ENCODE measurements at regions not wholly inside any gene's neighbourhood (a gene's known extent, or its start where the extent isn't known, plus 50 kb on each side); places are given as distances from the start of the nearest gene placed in this dataset.
A peak's percentile ranks its signal among the peaks of the same experiment; 100 is the strongest.

GRCh38 chr20:40258931-40259330 lies 430.1 kb downstream of the MAFB start:
- no peak for TF ChIP-seq CTCF (IDR thresholded peaks at IDR 0.05; ENCODE audit: partially characterized antibody, unreplicated experiment)
- Mint-ChIP-seq H3K27me3 (ENCODE audit: unreplicated experiment) (peaks cover 2% of the 10 kb centered on the region), H3K9me3 (ENCODE audit: unreplicated experiment) (no peaks in the 10 kb centered on the region), H3K27ac (ENCODE audit: unreplicated experiment) (no peak overlapping the region), H3K36me3 (ENCODE audit: unreplicated experiment) (no peaks in the 10 kb centered on the region), H3K4me3 (ENCODE audit: unreplicated experiment) (no peak overlapping the region), H3K4me1 (ENCODE audit: low read depth, unreplicated experiment) (no peaks in the 10 kb centered on the region)
- no peak for DNase-seq

- Mint-ChIP-seq H3K36me3 (ENCODE audit: unreplicated experiment) (no peaks in the 10 kb centered on the region), H3K27ac (ENCODE audit: unreplicated experiment) (no peak overlapping the region), H3K27me3 (ENCODE audit: unreplicated experiment) (no peaks in the 10 kb centered on the region), H3K9me3 (ENCODE audit: unreplicated experiment) (no peaks in the 10 kb centered on the region), H3K4me3 (ENCODE audit: unreplicated experiment) (no peak overlapping the region), H3K4me1 (ENCODE audit: low read depth, unreplicated experiment) (no peaks in the 10 kb centered on the region)
- no peak for TF ChIP-seq CTCF (IDR thresholded peaks at IDR 0.05; ENCODE audit: partially characterized antibody, unreplicated experiment)
- DNase-seq: no peak
These were observed 431.3 kb downstream of the MAFB start for GRCh38 chr20:40257763-40258162.

GRCh38 chr20:40255365-40255764 lies 433.7 kb downstream of the MAFB start:
- DNase-seq: no peak
- no peak for TF ChIP-seq CTCF (IDR thresholded peaks at IDR 0.05; ENCODE audit: partially characterized antibody, unreplicated experiment)
- no peaks in the 10 kb centered on the region for H3K27me3 Mint-ChIP-seq (ENCODE audit: unreplicated experiment)
- no peaks in the 10 kb centered on the region for H3K9me3 Mint-ChIP-seq (ENCODE audit: unreplicated experiment)
- no peak overlapping the region for H3K27ac Mint-ChIP-seq (ENCODE audit: unreplicated experiment)
- no peaks in the 10 kb centered on the region for H3K36me3 Mint-ChIP-seq (ENCODE audit: unreplicated experiment)
- H3K4me3 Mint-ChIP-seq (ENCODE audit: unreplicated experiment): no peak overlapping the region
- H3K4me1 Mint-ChIP-seq (ENCODE audit: low read depth, unreplicated experiment): no peaks in the 10 kb centered on the region

GRCh38 chr20:40254023-40254772 lies 434.8 kb downstream of the MAFB start:
- DNase-seq: no peak
- no peaks in the 10 kb centered on the region for H3K9me3 Mint-ChIP-seq (ENCODE audit: unreplicated experiment)
- no peak for TF ChIP-seq CTCF (IDR thresholded peaks at IDR 0.05; ENCODE audit: partially characterized antibody, unreplicated experiment)
- no peaks in the 10 kb centered on the region for H3K36me3 Mint-ChIP-seq (ENCODE audit: unreplicated experiment)
- no peaks in the 10 kb centered on the region for H3K27me3 Mint-ChIP-seq (ENCODE audit: unreplicated experiment)
- H3K27ac Mint-ChIP-seq (ENCODE audit: unreplicated experiment): no peak overlapping the region
- H3K4me3 Mint-ChIP-seq (ENCODE audit: unreplicated experiment): no peak overlapping the region
- H3K4me1 Mint-ChIP-seq (ENCODE audit: low read depth, unreplicated experiment): no peaks in the 10 kb centered on the region

GRCh38 chr20:40251284-40251932 lies 437.6 kb downstream of the MAFB start:
- no peak overlapping the region for H3K4me3 Mint-ChIP-seq (ENCODE audit: unreplicated experiment)
- no peaks in the 10 kb centered on the region for H3K4me1 Mint-ChIP-seq (ENCODE audit: low read depth, unreplicated experiment)
- no peaks in the 10 kb centered on the region for H3K27me3 Mint-ChIP-seq (ENCODE audit: unreplicated experiment)
- H3K36me3 Mint-ChIP-seq (ENCODE audit: unreplicated experiment): no peaks in the 10 kb centered on the region
- peak; percentile 41 for DNase-seq
- H3K27ac Mint-ChIP-seq (ENCODE audit: unreplicated experiment): no peak overlapping the region
- peak; percentile 54 for TF ChIP-seq CTCF (IDR thresholded peaks at IDR 0.05; ENCODE audit: partially characterized antibody, unreplicated experiment)
- H3K9me3 Mint-ChIP-seq (ENCODE audit: unreplicated experiment): no peaks in the 10 kb centered on the region

All from glutamatergic neuron (in vitro differentiated cells).